HG03064 (cell line): ENCODE measurements at regions not wholly inside any gene's neighbourhood (a gene's known extent, or its start where the extent isn't known, plus 50 kb on each side); places are given as distances from the start of the nearest gene placed in this dataset.
"Not testable (repeated sequence)": the region's sequence is repeated elsewhere in the genome, so short reads cannot be mapped to it uniquely, and the experiment has no call there.

Experiments used
- ATAC-seq: cut with Tn5 transposase; IDR thresholded peaks from one replicate; pipeline ENCODE4 v1.9.1; 2021; ENCODE audit warnings: low read depth; ENCODE audit not compliant: unreplicated experiment

DNA sequence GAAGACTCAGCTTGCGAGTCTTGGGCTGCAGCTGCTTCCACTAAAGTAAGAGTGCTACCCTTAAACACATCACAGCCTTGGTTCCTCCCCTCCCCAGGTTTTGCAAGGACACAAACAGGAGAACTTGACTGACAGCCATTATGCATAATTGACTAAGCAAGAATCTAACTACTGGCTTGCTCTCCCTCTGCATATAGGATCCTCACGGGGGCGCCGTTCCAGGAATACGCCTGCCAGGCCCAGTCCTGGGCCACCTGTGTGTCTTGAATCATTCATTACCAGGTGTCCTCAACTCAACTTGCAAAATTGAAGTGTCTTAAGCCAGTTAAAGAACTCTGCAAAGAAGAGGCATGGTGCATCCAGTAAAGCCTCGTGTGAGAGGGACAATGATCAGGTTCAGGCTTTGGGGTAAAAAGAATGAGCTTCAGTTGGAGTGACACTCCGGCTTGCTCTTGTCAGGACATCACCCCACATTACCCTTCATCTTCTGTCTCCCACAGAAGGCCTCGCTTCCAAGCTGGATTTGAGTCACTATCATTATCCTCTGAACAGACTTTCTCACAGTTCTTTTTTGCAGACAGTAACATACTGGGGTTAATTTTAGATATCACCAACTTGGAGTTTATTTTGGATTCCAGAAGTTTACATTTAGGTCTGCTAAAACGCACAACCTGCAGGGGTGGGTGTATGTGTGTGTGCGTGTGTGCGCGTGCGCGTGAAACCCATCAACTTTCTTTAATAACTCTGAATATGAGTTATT, 273.5 kb upstream of the HS3ST1 start:
- ATAC-seq: no peak

GRCh38 chr4:11700751-11701226, 272.1 kb upstream of the HS3ST1 start:
- no peak for ATAC-seq

- no peak for ATAC-seq
These were observed 270.3 kb upstream of the HS3ST1 start for GRCh38 chr4:11698846-11699590.

- ATAC-seq: no peak
These were observed 269.3 kb upstream of the HS3ST1 start for GRCh38 chr4:11698033-11698432.

DNA sequence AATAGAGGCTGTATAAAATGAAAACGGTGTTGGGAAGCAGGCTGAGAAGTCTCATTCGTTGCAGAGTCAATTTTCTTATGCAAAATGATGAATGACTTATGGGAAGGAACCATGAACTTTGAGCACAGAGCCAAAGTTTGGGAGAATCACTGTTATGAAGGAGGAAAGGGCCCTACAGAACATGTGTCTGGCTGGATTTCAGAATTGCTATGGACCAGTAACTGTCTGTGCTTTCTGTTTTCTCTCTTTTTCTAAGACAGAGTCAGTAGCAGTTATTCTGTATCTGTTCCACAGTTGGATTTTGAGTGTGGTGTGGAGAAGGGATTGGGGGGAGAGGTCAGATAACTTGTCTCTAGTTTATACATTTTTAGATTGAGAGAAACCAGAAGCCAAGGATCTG, 265.0 kb upstream of the HS3ST1 start:
- ATAC-seq: no peak

DNA sequence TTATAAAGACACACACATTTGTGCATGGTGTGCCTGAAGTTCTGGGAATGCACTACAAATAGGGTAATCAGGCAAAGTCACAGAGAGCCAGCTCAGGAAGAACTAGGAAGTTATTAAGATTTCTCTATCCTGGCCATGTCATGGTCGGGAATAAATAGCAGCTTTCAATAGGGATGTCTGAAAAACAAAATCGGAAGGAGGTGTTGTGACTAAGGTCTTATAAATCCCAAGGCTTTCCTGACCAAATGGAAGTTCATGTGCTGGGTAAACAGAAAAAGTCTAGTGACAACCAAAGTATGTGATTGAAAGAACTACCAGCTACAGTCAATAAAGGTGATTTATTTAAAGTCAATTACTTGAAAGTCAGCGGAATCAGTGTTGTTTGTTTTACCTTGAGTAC, 262.5 kb upstream of the HS3ST1 start:
- ATAC-seq: no peak

- ATAC-seq: no peak
These were observed 259.0 kb upstream of the HS3ST1 start for GRCh38 chr4:11687727-11688126.

GRCh38 chr4:11685481-11685880, 256.8 kb upstream of the HS3ST1 start:
- ATAC-seq: no peak

DNA sequence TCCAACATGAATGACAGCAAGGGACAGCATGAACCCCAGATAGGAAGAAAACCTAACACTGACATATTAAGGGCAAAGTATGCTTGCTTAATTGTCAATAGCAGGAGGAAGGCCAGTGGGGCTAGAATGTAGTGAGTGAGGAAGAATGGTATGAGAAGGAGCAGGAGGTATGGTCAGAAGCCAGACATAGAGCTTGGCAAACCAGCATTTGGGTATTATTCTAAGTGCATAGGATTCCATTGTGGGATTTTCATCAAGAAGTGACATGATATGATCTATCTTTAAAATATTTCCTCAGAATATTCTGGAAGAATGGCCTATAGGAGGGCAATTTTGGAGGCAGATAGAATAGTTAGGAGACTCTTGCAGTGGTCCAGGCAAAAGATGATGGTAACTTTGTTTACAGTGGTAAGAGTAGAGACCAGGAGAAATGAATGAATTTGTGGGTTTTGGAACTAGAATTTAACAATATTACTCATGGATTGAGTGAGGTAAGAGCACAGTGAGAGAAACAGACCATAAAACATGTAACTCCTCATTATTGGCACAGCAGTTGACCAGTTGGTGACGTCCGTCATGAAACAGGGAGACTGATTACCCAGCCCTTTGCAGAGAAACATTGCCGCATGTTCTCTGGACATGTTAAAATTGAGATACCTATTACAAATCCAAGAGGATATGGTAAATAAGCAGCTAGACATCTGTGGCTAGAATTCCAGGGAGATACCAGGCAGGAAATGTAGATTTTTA, 246.5 kb upstream of the HS3ST1 start:
- no peak for ATAC-seq

GRCh38 chr4:11670304-11670703, 241.6 kb upstream of the HS3ST1 start:
- no peak for ATAC-seq

DNA sequence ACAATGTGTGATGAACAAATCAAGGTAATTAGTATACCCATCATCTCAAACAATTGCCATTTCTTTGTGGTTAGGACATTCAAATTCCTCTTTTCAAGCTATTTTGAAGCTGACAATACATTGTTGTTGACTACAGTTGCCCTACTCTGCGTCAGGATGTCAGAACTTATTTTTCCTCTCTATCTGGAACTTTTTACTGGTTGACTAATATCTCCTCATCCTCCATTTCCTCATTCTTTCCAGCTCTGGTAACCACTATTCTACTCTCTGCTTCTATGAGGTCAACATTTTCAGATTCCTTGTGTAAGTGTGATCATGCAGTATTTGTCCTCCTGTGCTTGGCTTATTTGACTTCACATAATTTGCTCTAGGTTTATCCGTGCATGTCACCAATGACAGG, 240.5 kb upstream of the HS3ST1 start:
- ATAC-seq: no peak

DNA sequence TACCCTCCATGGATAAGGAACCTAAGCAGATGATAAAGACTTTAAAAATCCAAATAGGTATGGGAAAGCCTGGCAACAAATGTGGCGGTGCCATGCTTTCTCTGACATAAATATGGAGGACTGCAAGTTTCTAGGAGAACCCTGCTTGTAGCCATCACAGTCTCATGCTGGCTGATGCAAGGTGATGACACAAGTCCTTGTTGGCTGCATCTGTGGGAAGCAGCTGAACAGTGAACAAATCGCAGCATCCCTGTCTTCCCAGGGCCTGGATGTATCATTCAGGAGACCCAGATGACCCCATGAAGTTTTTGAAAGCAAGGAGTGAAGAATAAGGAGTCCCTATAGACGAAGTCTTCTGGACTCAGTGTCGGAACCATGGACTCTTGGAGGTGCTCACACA, 234.4 kb upstream of the HS3ST1 start:
- no peak for ATAC-seq

- ATAC-seq: no peak
These were observed 222.3 kb upstream of the HS3ST1 start for GRCh38 chr4:11650801-11651596.

GRCh38 chr4:11647433-11647832, 218.7 kb upstream of the HS3ST1 start:
- ATAC-seq: no peak

DNA sequence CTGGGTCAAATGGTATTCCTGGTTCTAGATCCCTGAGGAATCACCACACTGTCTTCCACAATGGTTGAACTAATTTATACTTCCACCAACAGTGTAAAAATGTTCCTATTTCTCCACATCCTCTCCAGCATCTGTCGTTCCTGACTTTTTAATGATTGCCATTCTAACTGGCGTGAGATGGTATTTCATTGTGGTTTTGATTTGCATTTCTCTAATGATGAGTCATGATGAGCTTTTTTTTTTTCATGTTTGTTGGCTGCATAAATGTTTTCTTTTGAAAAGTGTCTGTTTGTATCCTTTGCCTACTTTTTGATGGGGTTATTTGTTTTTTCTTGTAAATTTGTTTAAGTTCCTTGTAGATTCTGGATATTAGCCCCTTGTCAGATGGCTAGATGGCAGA, 214.4 kb upstream of the HS3ST1 start:
- ATAC-seq: not testable (repeated sequence)

DNA sequence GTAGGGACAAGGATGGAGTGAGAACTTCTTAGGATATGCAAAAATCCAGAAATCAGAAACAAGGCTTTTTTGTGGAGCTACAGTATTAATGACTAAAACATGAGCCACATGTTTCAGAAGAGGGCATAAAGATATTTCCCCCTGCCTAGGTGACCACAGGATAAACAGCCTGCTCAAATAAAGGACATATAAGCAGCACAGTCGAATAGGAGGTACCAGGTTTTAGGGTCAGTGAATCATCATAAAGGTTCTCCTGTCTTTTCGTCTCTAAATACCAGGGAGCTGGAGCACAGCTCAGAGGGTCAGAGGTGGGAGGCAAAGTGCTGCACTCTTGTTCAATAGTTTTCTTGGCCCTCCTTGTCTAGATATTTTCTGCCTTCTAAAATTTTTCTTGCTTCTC, 211.9 kb upstream of the HS3ST1 start:
- no peak for ATAC-seq

DNA sequence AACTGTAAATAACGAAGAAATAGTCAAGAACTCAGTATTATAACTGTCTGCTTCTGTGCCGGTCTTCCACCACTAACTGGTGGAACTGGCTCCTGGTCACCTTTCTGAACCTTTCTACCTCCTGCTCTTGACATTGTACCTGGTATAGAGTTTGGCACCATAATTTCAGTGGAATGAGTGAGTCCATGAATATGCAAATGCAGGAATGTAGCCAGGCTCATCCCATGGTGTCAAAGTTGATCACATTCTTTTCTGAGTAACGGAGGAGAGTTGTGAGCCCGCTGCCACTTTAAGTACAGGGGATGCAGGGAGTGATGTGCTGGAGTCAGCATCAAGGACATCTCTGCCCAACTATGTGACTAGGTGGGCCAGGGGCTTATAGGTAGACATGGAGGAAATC, 207.9 kb upstream of the HS3ST1 start:
- no peak for ATAC-seq

- ATAC-seq: no peak
These were observed 207.3 kb upstream of the HS3ST1 start for GRCh38 chr4:11636031-11636430.

- ATAC-seq: no peak
These were observed 206.6 kb upstream of the HS3ST1 start for GRCh38 chr4:11635342-11635741.

DNA sequence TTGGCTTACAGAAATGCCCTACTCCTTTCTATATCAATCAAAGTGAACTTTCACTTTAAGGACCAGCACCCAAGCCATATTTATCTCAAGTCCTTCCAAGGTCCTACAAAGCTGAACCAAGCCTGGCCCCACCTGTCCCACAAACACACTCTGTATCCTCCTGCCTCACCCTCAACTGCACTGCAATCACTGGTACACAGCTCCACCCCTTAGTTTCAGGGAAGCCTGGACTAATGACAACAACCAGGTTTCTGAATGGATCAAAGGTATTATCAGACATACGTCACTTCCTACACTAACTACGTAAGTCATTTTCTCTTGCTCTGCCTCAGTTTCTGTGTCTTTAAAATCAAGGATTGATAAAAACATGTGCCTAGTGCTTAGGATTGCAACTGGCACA, 205.6 kb upstream of the HS3ST1 start:
- ATAC-seq: no peak

DNA sequence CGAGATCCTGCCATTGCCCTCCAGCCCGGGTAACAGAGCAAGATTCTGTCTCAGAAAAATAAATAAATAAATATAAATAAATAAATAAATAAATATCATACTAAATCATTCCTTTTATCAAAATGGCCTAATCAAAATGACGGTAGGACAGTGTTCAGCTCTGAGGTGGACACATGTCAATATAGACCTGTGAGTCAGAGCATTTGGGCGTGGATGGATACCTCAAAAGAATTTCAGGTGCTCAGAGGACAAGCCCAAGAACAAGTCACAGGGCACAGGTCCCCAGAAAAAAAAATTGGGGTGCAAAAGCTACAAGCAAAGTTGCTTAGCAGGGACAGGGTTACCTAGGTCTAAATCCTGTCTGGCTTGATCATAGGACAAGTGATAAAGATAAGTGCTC, 204.7 kb upstream of the HS3ST1 start:
- no peak for ATAC-seq
